OCI-M2 (cell line): ENCODE measurements at regions not wholly inside any gene's neighbourhood (a gene's known extent, or its start where the extent isn't known, plus 50 kb on each side); places are given as distances from the start of the nearest gene placed in this dataset.

ENCODE experiments used
- DNase-seq: peaks from one replicate; lab custom pipeline; 2025; ENCODE audit not compliant: unreplicated experiment; lab: John Stamatoyannopoulos, UW

- DNase-seq, result no peak
Observed at GRCh38 chr10:88107296-88108097, 244.1 kb downstream of the PTEN start.

DNA sequence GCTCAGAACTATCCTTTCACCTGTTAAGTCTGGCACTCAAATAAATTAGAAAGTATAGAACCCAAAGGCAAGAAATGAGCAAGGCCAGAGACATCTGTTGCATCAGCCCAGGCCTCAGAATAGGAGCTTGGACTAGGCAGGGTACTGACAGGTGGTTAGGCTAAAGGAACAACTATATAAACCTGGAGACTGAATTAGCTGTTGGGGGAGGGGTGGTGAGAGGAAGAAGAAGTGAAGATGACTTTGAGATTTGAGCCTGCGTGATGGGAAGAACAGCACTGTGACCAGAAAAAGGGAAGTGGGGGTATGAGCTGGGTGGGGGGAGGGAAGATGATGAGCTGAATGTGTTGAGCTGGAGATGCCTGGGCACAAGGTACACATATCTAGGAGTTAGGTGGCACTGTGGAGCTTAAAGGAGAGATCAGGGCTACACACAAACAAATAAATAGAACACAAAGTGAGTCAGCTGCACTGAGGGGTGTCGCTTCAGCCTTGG is 244.7 kb downstream of the PTEN start:
- DNase-seq, result no peak

- no peak for DNase-seq
Observed at GRCh38 chr10:88110355-88110754, 246.9 kb downstream of the PTEN start.

GRCh38 chr10:88110822-88111221 is 247.4 kb downstream of the PTEN start:
- no peak for DNase-seq

DNA sequence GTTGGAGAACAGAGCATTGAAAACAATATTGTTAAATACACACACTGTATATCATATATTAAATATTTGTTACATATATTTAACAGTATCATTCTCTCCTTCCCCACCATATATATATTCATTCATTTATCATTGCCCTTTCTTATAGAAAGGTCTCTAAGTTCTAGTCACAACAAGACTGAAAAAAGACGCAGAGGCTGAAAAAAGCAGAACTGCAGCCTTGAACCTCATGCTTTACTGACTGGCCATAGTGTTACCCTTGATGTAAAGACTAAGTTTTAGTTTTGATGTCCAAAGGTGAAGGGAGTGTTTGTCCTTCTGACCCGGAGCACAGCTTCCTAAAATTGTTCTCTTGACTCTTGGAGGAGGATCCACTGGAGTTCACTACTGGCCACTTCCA is 247.9 kb downstream of the PTEN start:
- no peak for DNase-seq

- DNase-seq, result no peak
Observed at GRCh38 chr10:88113232-88113631, 249.8 kb downstream of the PTEN start.

DNA sequence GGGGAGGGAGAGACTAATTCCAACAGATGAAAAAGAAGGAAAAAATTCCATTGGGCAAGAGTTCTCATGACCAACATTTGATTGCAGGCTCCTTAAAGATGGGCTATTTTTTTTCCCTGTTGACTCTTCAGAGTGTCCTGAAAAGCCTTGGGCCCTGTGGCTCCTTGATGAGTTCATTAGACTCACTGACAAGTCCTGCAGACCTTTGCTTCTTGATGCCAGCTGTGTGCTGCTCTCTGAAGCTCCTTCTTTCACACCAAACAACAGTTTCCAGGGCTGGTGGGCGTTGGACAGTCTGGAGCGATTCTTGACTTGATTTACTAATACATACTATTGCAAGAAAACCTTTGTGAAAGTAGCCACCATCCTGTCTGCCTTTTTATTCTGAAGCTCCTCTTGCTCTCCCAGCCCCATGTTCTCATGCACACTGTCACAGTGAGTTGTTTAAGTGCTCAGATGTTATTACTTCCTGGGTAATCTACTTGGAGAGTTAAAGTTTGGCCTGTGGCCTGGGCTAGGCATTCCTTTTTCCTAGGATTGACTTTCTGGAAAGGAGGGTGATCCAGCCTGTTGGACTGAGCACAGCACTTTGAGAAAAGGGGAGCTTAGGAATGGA is 250.3 kb downstream of the PTEN start:
- DNase-seq, result no peak

- no peak for DNase-seq
Observed at GRCh38 chr10:88114368-88114767, 250.9 kb downstream of the PTEN start.

GRCh38 chr10:88115407-88115806 is 252.0 kb downstream of the PTEN start:
- DNase-seq, result no peak

- no peak for DNase-seq
Observed at GRCh38 chr10:88115968-88116367, 252.5 kb downstream of the PTEN start.

GRCh38 chr10:88116481-88116880 is 253.1 kb downstream of the PTEN start:
- DNase-seq, result no peak

DNA sequence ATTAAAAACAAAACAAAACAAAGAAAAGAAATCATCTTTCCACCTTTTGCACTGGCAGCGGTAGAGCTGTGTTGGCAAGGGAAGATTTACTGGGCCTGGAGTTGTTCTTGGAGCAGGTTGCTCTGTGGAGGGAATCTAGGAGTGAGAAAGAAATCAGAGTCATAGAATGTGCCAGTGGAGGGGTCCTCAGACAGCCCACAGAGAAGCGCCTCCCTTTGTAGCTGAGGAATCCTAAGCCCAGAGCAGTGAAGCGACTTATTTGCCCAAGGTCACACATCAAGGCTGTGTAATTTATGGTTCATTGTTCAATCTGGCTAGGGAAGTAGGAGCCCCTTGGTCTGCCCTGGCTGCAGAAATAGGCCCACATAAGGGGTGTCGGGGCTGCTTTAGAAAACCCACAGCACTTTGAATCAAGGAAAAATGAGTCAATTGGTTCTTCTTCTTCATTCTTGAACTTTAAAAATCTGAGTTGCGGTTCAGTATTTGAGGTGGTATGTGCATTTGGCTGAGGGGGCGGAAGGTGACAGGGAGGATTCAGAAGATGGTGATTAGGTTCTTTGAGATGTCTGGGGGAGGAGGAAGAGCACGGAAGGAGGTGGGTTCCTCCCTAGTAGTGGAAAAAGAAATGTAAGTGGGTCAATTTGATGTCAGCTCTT is 253.7 kb downstream of the PTEN start:
- no peak for DNase-seq

DNA sequence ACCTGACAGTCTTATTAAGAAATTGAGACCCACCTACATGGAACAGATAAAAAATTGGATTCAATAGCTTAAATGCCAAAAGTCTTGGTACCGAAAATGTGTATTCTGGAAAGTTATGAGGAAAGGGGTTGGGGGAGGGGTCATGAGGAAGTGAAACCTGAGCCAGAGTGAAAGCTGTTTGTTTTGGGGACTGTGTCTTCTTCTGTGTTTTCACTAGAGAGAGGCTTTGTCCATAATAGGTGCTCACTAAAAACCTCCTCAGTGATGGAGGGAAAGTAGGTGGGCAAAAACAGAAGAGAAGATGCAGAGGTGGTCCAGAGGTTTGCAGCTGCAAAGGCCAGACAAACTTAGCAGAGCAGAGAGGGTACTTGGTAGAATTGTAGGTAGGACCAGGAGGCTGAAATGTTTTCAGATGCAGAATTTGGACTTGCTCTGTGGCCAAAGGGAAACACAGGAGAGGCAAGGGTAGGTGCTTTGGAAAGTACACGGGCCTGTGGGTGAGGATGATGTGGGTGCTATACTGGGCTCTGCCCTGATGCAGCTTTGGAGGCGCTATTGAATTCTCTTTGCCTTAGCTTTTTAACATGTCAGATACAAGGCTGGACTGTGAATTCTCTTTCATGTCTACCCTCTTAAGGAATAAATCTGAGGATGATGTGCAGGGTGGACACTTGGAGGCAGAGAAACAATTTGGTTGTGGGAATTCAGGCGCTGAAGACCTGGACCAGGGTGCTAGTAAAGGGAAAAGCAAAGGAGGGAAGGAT is 254.6 kb downstream of the PTEN start:
- DNase-seq, result no peak

- no peak for DNase-seq
Observed at GRCh38 chr10:88118729-88119128, 255.3 kb downstream of the PTEN start.

DNA sequence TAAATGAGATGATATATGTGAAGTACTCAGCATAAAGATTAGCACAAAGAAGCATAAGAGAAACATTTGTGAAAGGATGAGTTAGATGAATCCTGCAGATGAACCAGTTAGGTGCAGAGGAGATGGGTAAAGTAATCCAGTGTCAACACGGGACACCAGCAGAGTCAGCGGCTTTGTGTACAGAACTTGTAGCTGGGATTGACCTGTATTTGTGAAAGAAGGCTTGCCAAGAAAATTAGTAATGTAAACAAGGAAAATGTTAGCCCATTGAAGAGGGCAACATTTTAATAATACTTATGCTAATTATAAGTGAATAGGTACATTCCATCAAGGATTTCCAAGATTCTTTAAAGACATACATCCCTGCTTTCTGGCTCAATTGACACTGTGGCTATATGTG is 255.7 kb downstream of the PTEN start:
- DNase-seq, result no peak

DNA sequence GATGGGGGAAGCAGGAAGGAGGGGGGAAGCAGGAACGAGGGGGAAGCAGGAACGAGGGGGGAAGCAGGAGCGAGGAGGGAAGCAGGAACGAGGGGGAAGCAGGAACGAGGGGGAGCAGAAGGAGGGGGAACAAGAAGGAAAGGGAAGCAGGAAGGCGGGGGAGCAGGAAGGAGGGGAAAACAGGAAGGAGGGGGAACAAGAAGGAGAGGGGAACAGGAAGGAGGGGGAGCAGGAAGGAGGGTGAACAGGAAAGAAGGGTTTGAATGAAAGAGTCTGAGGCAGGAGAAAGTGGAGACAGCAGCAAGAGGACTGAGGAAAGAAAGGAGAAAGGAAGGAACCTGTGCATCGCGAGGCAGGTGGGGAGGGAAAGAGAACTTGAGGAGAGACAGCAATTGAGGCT is 256.6 kb downstream of the PTEN start:
- DNase-seq, result no peak

DNA sequence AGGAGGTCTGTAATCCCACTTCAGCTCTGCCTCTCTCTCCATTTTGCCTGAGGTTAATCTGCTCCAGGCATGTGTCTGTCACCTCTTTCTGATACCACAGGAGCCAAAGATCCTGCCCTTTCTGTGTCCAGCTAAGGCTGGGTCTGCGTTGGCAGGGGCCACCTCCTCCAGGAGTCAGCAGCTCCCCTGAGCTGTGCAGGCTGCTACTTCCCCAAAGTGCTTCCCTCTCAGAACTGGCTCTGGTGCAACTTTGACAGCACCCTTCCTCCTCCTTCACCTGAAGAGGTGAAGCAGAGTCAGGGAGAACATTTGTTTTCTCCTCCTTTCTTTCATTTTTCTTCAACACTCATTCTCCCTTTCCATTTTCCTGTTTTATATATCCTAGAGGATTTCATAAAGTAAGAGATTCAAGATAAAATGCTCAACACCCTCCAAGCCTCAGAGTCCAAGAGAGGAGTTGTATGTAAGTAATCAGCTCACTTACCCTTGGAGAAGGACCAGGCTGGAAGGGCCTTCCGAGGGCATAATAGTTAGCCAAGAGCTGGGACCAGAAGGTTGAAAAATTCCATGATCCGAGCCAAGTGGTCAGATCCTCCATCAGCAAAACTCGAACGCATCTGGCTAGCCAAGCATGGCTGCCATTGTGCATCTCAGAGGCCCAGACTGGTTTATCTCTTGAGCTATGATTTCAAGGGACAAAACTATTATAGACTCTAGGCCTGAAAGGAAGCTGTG is 257.3 kb downstream of the PTEN start:
- no peak for DNase-seq

DNA sequence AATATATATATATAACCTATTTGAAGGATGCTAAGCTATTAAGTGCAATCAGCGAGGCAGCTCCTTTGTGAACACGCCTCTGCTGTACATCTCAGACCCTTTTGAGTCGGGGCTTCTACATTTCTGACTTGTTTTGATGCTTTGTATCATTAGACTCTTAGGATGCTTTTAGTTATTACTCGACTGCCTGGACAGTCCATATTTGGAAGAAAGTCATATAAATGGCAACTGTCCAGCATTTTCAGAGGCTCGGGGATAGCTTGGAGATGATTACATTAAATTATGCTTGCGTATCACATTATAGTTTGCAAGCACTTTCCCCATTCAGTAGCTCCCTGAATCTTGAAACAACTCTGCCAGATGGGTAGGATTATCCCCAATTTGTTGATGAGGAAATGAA is 257.9 kb downstream of the PTEN start:
- no peak for DNase-seq

DNA sequence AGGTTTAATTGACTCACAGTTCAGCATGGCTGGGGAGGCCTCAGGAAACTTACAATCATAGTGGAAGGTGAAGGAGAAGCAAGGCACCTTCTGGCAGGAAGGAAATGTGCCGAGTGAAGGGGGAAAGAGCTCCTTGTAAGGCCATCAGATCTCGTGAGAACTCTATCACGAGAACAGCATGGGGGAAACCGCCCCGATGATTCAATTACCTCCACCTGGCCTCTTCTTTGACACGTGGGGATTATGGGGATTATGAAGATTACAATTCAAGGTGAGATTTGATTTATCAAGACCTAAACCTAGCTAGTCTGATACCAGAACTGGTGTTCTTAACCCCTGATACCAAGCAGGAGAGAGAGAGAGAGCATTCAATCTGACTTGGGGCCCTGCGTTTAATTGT is 258.7 kb downstream of the PTEN start:
- no peak for DNase-seq

DNA sequence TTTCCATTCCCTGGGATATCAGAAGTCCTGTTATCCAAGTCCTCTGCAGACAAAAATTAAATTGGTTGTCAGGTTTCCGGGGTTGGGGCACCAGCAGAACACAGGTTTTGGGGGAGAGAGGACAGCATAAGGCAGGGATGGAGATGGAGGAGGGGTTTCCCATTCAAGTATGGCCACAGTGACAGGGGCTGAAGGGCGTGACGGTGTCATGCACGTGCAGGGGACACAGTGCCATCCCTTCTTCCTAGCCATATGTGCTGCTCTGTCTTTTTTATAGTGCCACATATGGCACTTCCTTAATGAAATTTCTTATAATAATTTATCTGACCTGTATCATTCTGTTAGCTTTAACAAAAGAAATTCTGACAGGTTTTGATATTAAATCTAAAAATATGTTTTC is 259.2 kb downstream of the PTEN start:
- DNase-seq, result no peak

- DNase-seq, result no peak
Observed at GRCh38 chr10:88125766-88126165, 262.3 kb downstream of the PTEN start.
